GM12874 (cell line): ENCODE measurements at regions not wholly inside any gene's neighbourhood (a gene's known extent, or its start where the extent isn't known, plus 50 kb on each side); places are given as distances from the start of the nearest gene placed in this dataset.

ENCODE experiments used
- CTCF ChIP-seq: IDR thresholded peaks from 2 replicates; pipeline ENCODE4 v1.5.1; 2011; ENCODE audit warnings: low read depth, mild to moderate bottlenecking, control low read depth, low read length, moderate library complexity; ENCODE audit not compliant: insufficient read depth

- no peak for TF ChIP-seq CTCF
These were observed 392.1 kb upstream of the DAB2 start for GRCh38 chr5:39816866-39817265.

GRCh38 chr5:39816156-39816845 is 391.5 kb upstream of the DAB2 start:
- no peak for TF ChIP-seq CTCF

- no peak for TF ChIP-seq CTCF
These were observed 390.9 kb upstream of the DAB2 start for GRCh38 chr5:39815711-39816110.

GRCh38 chr5:39811381-39811780 is 386.6 kb upstream of the DAB2 start:
- no peak for TF ChIP-seq CTCF

- no peak for TF ChIP-seq CTCF
These were observed 383.9 kb upstream of the DAB2 start for GRCh38 chr5:39808656-39809055.

- no peak for TF ChIP-seq CTCF
These were observed 376.5 kb upstream of the DAB2 start for GRCh38 chr5:39801306-39801705.

- no peak for TF ChIP-seq CTCF
These were observed 375.3 kb upstream of the DAB2 start for GRCh38 chr5:39800042-39800601.
